ENCODE measurements at regions not wholly inside any gene's neighbourhood (a gene's known extent, or its start where the extent isn't known, plus 50 kb on each side); places are given as distances from the start of the nearest gene placed in this dataset.

- Histone ChIP-seq H3K9me3 (ENCODE audit: control insufficient read depth, low read length) (no peaks in the 10 kb centered on the region), H3K27ac (ENCODE audit: low read depth, low read length) (no peak overlapping the region), H3K4me1 (ENCODE audit: control insufficient read depth, insufficient read depth, low read length) (no peaks in the 10 kb centered on the region), H3K4me3 (ENCODE audit: low read length) (no peak overlapping the region), H3K9ac (ENCODE audit: extremely low read depth, low read length, poor library complexity, severe bottlenecking) (no peak overlapping the region), H3K36me3 (ENCODE audit: control insufficient read depth, insufficient read depth, low read length) (no peaks in the 10 kb centered on the region), H3K27me3 (ENCODE audit: control insufficient read depth, insufficient read depth, low read length, poor library complexity, severe bottlenecking) (no peaks in the 10 kb centered on the region)
- no peak overlapping the region for H3K27ac Mint-ChIP-seq
- H3K9me3 Mint-ChIP-seq = no peaks in the 10 kb centered on the region
- 78 to 92% methylated on average over 6 to 10 of the region's 10 CpGs for WGBS, 2 experiments (ENCODE audit: insufficient coverage in 1 of 2, insufficient read length in 1 of 2)
- no peak for DNase-seq
- H3K4me3 Mint-ChIP-seq = no peak overlapping the region
- no peaks in the 10 kb centered on the region for H3K27me3 Mint-ChIP-seq (ENCODE audit: insufficient read depth)
- H3K36me3 Mint-ChIP-seq (ENCODE audit: low read depth) = no peaks in the 10 kb centered on the region
- TF ChIP-seq CTCF (conservative IDR thresholded peaks at IDR 0.05) = no peak
- peaks cover 2% of the 10 kb centered on the region for H3K4me1 Mint-ChIP-seq
Measured at GRCh38 chr7:41504214-41504980, 198.5 kb downstream of the INHBA start.

- no peak for TF ChIP-seq CTCF (conservative IDR thresholded peaks at IDR 0.05)
- no peaks in the 10 kb centered on the region for H3K36me3 Mint-ChIP-seq (ENCODE audit: low read depth)
- H3K9me3 Mint-ChIP-seq = no peaks in the 10 kb centered on the region
- Histone ChIP-seq H3K36me3 (ENCODE audit: control insufficient read depth, insufficient read depth, low read length) (no peaks in the 10 kb centered on the region), H3K4me3 (ENCODE audit: low read length) (no peak overlapping the region), H3K27ac (ENCODE audit: low read depth, low read length) (no peak overlapping the region), H3K27me3 (ENCODE audit: control insufficient read depth, insufficient read depth, low read length, poor library complexity, severe bottlenecking) (no peaks in the 10 kb centered on the region), H3K9me3 (ENCODE audit: control insufficient read depth, low read length) (no peaks in the 10 kb centered on the region), H3K9ac (ENCODE audit: extremely low read depth, low read length, poor library complexity, severe bottlenecking) (no peak overlapping the region), H3K4me1 (ENCODE audit: control insufficient read depth, insufficient read depth, low read length) (no peaks in the 10 kb centered on the region)
- no peaks in the 10 kb centered on the region for H3K27me3 Mint-ChIP-seq (ENCODE audit: insufficient read depth)
- H3K4me3 Mint-ChIP-seq = no peak overlapping the region
- no peak overlapping the region for H3K27ac Mint-ChIP-seq
- no peak for DNase-seq
- H3K4me1 Mint-ChIP-seq = peaks cover under 1% of the 10 kb centered on the region
Measured at GRCh38 chr7:41503438-41503837, 199.5 kb downstream of the INHBA start.

- no peaks in the 10 kb centered on the region for H3K4me1 ChIP-seq (ENCODE audit: control insufficient read depth, insufficient read depth, low read length)
- H3K4me3 ChIP-seq (ENCODE audit: low read length) = no peak overlapping the region
- Mint-ChIP-seq H3K27me3 (ENCODE audit: insufficient read depth) (no peaks in the 10 kb centered on the region), H3K4me1 (no peaks in the 10 kb centered on the region), H3K9me3 (no peaks in the 10 kb centered on the region), H3K27ac (no peak overlapping the region), H3K36me3 (ENCODE audit: low read depth) (no peaks in the 10 kb centered on the region), H3K4me3 (no peak overlapping the region)
- no peak for DNase-seq
- H3K9me3 ChIP-seq (ENCODE audit: control insufficient read depth, low read length) = no peaks in the 10 kb centered on the region
- H3K27ac ChIP-seq (ENCODE audit: low read depth, low read length) = no peak overlapping the region
- 91% methylated on average over 3 of the region's 3 CpGs; no CpG with 5 or more reads in 1 of the 2 experiments for WGBS, 2 experiments (ENCODE audit: insufficient coverage in 1 of 2, insufficient read length in 1 of 2)
- no peaks in the 10 kb centered on the region for H3K27me3 ChIP-seq (ENCODE audit: control insufficient read depth, insufficient read depth, low read length, poor library complexity, severe bottlenecking)
- H3K36me3 ChIP-seq (ENCODE audit: control insufficient read depth, insufficient read depth, low read length) = no peaks in the 10 kb centered on the region
- no peak overlapping the region for H3K9ac ChIP-seq (ENCODE audit: extremely low read depth, low read length, poor library complexity, severe bottlenecking)
- no peak for TF ChIP-seq CTCF (conservative IDR thresholded peaks at IDR 0.05)
Measured at GRCh38 chr7:41501466-41501865, 201.4 kb downstream of the INHBA start.
